CD4-positive, alpha-beta T cell treated with Interleukin-6 at 100 ng/mL for 8 hours (primary cell): ENCODE measurements at regions not wholly inside any gene's neighbourhood (a gene's known extent, or its start where the extent isn't known, plus 50 kb on each side); places are given as distances from the start of the nearest gene placed in this dataset.
A peak's percentile ranks its signal among the peaks of the same experiment; 100 is the strongest.

Experiments
- DNase-seq: peaks from one replicate; pipeline ENCODE4 v3.0.0-alpha.2; 2020; ENCODE audit warnings: mixed read lengths, low spot score

GRCh38 chr7:34275624-34276023 lies 370.3 kb downstream of the BMPER start:
- DNase-seq, result no peak

- DNase-seq, result no peak
Observed at GRCh38 chr7:34277016-34277802, 371.9 kb downstream of the BMPER start.

GRCh38 chr7:34277803-34278199 lies 372.5 kb downstream of the BMPER start:
- no peak for DNase-seq

- DNase-seq, result no peak
Observed at GRCh38 chr7:34281260-34281659, 375.9 kb downstream of the BMPER start.

GRCh38 chr7:34282271-34282670 lies 375.7 kb upstream of the NPSR1 start:
- no peak for DNase-seq

GRCh38 chr7:34296663-34297062 lies 361.4 kb upstream of the NPSR1 start:
- no peak for DNase-seq

- no peak for DNase-seq
Observed at GRCh38 chr7:34298492-34299013, 359.5 kb upstream of the NPSR1 start.

GRCh38 chr7:34299066-34299465 lies 359.0 kb upstream of the NPSR1 start:
- DNase-seq, result no peak

- no peak for DNase-seq
Observed at GRCh38 chr7:34307540-34307939, 350.5 kb upstream of the NPSR1 start.

- DNase-seq, result no peak
Observed at GRCh38 chr7:34308595-34308994, 349.4 kb upstream of the NPSR1 start.

- no peak for DNase-seq
Observed at GRCh38 chr7:34309116-34309515, 348.9 kb upstream of the NPSR1 start.

- no peak for DNase-seq
Observed at GRCh38 chr7:34309584-34309983, 348.4 kb upstream of the NPSR1 start.

- DNase-seq, result no peak
Observed at GRCh38 chr7:34311591-34311990, 346.4 kb upstream of the NPSR1 start.

- no peak for DNase-seq
Observed at GRCh38 chr7:34312624-34313023, 345.4 kb upstream of the NPSR1 start.

GRCh38 chr7:34313289-34313688 lies 344.7 kb upstream of the NPSR1 start:
- no peak for DNase-seq

GRCh38 chr7:34315032-34315431 lies 343.0 kb upstream of the NPSR1 start:
- no peak for DNase-seq

GRCh38 chr7:34317039-34317438 lies 341.0 kb upstream of the NPSR1 start:
- DNase-seq, result no peak

- DNase-seq, result no peak
Observed at GRCh38 chr7:34320412-34320811, 337.6 kb upstream of the NPSR1 start.

- DNase-seq, result peak; percentile 11
Observed at GRCh38 chr7:34320926-34321661, 336.9 kb upstream of the NPSR1 start.

GRCh38 chr7:34322841-34323240 lies 335.2 kb upstream of the NPSR1 start:
- DNase-seq, result no peak

- DNase-seq, result no peak
Observed at GRCh38 chr7:34327681-34328080, 330.3 kb upstream of the NPSR1 start.

- DNase-seq, result no peak
Observed at GRCh38 chr7:34330308-34330707, 327.7 kb upstream of the NPSR1 start.

- no peak for DNase-seq
Observed at GRCh38 chr7:34331102-34331501, 326.9 kb upstream of the NPSR1 start.
